ENCODE measurements at regions not wholly inside any gene's neighbourhood (a gene's known extent, or its start where the extent isn't known, plus 50 kb on each side); places are given as distances from the start of the nearest gene placed in this dataset.

- no peak for DNase-seq
These were observed 65.2 kb upstream of the CDON start for GRCh38 chr11:126127898-126128297.

GRCh38 chr11:126127284-126127845 lies 64.7 kb upstream of the CDON start:
- DNase-seq: no peak

- no peak for DNase-seq
These were observed 61.6 kb upstream of the CDON start for GRCh38 chr11:126124231-126124661.

GRCh38 chr11:126123686-126124085 lies 61.0 kb upstream of the CDON start:
- no peak for DNase-seq

GRCh38 chr11:126122863-126123262 lies 60.2 kb upstream of the CDON start:
- no peak for DNase-seq

- DNase-seq: no peak
These were observed 58.6 kb upstream of the CDON start for GRCh38 chr11:126121296-126121695.

- no peak for DNase-seq
These were observed 56.1 kb upstream of the CDON start for GRCh38 chr11:126118806-126119205.

- peak; percentile 97 for DNase-seq
These were observed 53.2 kb upstream of the CDON start for GRCh38 chr11:126115816-126116331.

- peak; percentile 72 for DNase-seq
These were observed 52.4 kb upstream of the CDON start for GRCh38 chr11:126115127-126115495.

- DNase-seq: peak; percentile 78
These were observed 51.9 kb upstream of the CDON start for GRCh38 chr11:126114486-126115126.

- no peak for DNase-seq
These were observed 51.3 kb upstream of the CDON start for GRCh38 chr11:126113963-126114362.

GRCh38 chr11:126113515-126113957 lies 50.9 kb upstream of the CDON start:
- DNase-seq: peak; percentile 59

GRCh38 chr11:126113012-126113411 lies 50.3 kb upstream of the CDON start:
- DNase-seq: no peak

- no peak for DNase-seq
These were observed 49.9 kb upstream of the CDON start for GRCh38 chr11:126112547-126112946.
